ENCODE measurements at regions not wholly inside any gene's neighbourhood (a gene's known extent, or its start where the extent isn't known, plus 50 kb on each side); places are given as distances from the start of the nearest gene placed in this dataset.
"Not testable (repeated sequence)": the region's sequence is repeated elsewhere in the genome, so short reads cannot be mapped to it uniquely, and the experiment has no call there.

- no peak for DNase-seq
These were observed 626.6 kb downstream of the TMTC2 start for GRCh38 chr12:83313322-83313721.

DNA sequence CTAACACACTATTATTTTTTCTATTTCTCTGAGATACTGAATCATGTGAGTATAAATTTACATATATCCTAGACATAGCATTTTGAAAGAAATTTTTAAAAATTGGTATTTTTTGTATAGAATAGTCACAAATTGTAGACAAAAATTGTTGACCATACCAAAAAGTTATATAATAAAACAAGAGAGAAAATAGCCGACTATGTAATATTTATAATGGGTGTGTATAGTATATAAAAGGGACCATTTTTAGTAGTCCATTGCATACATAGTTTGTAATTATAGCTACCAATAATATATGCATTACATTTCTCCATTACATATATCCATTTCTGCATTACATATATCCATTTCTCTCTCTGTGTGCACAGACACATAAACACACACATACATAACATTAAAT is 590.2 kb downstream of the TMTC2 start:
- no peak for DNase-seq

- DNase-seq = no peak
These were observed 584.5 kb downstream of the TMTC2 start for GRCh38 chr12:83271201-83271600.

DNA sequence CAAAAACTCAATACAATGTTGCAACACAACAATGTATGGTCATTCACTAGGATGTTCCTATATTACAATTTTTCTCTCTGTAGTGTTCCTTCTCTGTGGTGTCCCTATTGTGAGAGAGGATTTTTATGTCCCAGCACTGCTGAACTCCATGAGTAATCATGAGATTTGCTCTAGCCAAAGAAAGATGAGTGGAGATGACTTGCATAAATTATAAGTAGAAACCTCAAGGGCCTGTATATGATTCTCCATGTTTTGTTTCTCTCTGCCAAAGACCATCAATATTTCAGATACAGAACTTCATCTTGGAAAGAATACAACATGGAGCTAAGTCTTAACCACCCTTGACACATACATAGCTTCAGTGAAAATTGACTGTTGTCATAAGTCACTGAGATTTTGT is 579.1 kb downstream of the TMTC2 start:
- no peak for DNase-seq

GRCh38 chr12:83261998-83262397 is 575.3 kb downstream of the TMTC2 start:
- no peak for DNase-seq

DNA sequence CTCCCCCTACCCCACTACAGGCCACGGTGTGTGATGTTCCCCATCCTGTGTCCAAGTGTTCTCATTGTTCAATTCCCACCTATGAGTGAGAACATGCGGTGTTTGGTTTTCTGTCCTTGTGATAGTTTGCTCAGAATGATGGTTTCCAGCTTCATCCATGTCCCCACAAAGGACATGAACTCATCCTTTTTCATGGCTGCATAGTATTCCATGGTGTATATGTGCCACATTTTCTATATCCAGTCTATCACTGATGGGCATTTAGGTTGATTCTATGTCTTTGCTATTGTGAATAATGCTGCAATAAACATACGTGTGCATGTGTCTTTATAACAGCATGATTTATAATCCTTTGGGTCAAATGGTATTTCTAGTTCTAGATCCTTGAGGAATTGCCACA is 573.4 kb downstream of the TMTC2 start:
- not testable (repeated sequence) for DNase-seq

DNA sequence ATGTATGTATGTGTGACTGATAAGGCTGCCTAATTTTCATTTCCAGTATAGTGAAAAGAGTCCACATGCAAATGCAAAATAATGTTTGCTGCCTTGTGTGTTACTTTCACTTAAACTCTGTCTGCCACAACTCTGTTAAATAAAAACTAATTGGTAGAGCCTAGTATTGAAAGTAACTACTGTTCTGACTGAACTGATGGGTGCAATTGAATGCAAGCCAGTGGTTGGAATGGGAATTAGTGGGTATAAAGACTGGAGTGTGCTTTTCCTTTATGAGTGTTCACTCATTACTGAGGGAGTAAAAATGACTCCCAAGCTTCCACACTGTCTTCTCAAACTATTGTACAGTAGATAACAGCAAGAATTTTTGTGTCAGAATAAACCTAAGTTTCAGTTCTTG is 571.0 kb downstream of the TMTC2 start:
- no peak for DNase-seq

GRCh38 chr12:83256562-83256961 is 569.9 kb downstream of the TMTC2 start:
- no peak for DNase-seq

GRCh38 chr12:83250866-83251265 is 564.2 kb downstream of the TMTC2 start:
- no peak for DNase-seq

GRCh38 chr12:83245156-83245555 is 558.5 kb downstream of the TMTC2 start:
- no peak for DNase-seq

- DNase-seq = no peak
These were observed 557.3 kb downstream of the TMTC2 start for GRCh38 chr12:83244001-83244400.

- not testable (repeated sequence) for DNase-seq
These were observed 547.3 kb downstream of the TMTC2 start for GRCh38 chr12:83233987-83234386.

GRCh38 chr12:83226960-83227359 is 540.3 kb downstream of the TMTC2 start:
- DNase-seq = not testable (repeated sequence)

- no peak for DNase-seq
These were observed 539.1 kb downstream of the TMTC2 start for GRCh38 chr12:83225806-83226205.

- DNase-seq = no peak
These were observed 537.3 kb downstream of the TMTC2 start for GRCh38 chr12:83224012-83224411.

DNA sequence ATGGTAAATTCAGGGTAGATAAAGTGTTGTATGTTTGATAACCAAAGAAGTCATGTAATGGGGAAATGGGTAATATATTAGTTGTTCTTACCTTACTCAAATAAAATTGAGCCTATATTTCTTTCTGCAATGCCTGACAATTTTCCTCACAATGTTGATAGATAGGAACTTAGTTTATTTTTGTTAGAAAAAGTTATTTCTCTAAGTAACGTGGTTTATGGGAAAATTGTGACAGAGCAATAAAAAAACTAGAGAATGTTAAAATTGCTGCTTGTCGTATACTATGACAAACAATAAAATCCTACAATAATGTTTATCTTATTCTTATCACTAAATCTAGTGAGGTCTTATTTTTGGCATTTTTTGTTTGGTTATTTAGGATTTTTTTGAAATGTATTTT is 534.1 kb downstream of the TMTC2 start:
- DNase-seq = no peak

DNA sequence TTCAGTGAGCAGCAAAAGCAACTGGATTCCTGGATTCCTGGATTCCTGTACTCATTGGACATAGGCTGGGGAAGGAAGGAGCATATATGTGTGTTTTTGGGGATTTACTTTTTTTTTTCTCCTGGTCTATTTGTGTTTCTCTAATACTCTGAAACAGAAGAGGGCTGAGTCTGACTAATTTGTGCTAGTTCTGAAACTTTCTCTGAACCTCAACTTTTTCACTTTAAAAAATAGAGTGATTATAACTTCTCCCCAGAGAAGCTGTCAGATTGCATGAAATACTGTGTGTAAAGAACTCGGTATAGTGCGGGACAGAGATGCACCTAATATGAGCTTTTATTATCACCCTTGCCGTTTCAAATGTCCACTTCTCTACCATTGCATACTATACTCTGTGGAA is 529.5 kb downstream of the TMTC2 start:
- DNase-seq = no peak

GRCh38 chr12:83214185-83214584 is 527.5 kb downstream of the TMTC2 start:
- DNase-seq = no peak

DNA sequence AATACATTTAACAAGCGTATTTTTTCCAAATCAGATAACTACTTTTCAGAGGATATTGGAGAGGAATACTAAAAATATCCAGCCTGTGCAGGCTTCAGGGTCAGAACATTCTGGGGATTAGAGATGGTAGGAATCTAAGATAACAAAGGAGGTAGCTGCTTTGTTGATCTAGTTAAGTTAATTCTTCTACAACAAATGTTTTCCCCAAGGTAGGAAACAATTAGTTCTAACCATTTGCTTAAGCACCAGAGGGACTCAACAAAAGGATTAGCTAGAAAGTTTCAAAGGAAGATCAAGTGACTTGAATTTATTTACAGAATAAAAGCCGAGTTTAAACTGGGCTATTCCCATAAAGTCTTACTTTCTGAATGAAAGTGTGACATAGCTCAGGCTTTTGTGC is 524.2 kb downstream of the TMTC2 start:
- no peak for DNase-seq

GRCh38 chr12:83199069-83199468 is 512.4 kb downstream of the TMTC2 start:
- DNase-seq = no peak

DNA sequence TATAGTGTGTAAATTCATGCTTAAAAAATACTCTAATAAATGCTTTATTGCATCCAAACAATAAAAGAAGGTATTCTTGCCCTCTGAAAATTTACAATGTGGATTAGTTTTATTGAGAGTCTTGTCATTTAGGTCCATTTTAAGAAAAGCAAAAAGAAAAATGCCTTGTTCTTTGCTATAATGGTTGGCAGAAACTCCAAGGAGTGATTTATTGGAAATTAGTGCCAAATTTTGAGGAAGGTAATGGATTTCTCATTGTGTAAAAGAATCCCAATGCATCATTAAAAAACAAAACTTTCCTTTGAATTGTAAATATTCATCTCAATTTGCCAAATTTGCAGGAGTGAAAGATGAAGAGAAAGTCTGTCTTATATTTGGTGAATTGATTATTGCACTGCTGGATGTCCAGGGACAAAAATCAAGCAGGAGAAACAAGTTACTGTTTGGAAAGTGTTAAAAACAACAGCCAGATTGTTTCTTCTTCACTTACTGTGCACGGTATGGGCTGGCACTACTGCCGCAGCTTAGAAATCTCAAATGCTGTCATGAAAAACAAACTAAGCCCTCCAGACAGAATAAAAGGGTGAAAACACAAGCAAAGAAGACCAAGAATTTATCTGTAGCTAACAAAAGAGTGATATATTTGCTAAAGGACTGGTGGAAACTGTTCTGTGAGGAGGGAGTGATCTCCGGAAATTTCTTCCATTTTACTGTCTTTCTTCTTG is 511.7 kb downstream of the TMTC2 start:
- no peak for DNase-seq

DNA sequence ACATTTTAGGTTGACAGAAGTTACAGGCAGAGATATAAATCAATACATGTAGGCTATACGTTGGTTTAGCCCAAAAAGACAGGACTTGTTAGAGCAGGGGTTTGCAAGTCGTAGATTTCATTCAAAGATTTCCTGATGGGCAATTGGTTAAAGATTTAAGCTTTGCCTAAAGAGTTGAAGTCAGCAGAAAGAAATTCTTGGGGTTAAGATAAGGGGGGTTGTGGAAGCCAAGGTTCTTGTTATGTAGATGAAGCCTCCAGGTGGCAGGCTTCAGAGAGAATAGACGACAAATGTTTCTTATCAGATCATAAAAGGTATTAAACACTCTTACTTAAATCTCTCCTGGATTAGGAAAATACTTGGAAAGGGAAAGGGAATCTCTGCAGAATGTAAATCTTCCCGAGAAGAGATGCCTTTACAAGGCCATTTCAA is 510.8 kb downstream of the TMTC2 start:
- DNase-seq = no peak

DNA sequence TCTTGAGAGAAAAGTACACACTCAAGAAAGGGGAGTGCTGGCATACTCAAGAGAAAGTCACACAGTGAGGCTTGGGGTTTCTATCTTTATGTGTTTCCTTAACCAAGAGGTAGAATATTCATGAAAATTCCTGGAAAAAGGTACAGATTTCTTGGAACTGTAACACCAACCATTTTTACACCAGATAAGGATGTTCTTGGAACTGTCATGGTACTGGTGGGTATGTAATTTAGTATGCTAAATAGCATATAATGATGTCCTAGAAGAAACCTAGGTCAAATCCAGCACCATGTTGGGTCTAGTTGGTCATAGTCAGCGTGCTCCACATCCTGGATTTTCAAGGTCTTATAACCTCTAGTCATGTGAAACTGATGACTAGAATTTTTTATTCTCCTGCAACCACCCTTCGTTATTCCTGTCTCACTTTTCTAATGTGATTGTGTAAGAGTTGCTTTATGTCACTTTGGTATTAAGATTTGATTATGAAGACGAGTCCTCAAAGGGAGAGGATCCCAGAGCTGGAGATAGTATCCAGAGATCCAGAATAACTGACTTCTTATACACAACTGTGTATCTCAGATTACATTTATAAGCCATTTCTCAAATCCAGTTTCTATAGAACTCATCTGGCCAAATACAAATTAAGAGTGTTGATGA is 510.1 kb downstream of the TMTC2 start:
- DNase-seq = no peak

DNA sequence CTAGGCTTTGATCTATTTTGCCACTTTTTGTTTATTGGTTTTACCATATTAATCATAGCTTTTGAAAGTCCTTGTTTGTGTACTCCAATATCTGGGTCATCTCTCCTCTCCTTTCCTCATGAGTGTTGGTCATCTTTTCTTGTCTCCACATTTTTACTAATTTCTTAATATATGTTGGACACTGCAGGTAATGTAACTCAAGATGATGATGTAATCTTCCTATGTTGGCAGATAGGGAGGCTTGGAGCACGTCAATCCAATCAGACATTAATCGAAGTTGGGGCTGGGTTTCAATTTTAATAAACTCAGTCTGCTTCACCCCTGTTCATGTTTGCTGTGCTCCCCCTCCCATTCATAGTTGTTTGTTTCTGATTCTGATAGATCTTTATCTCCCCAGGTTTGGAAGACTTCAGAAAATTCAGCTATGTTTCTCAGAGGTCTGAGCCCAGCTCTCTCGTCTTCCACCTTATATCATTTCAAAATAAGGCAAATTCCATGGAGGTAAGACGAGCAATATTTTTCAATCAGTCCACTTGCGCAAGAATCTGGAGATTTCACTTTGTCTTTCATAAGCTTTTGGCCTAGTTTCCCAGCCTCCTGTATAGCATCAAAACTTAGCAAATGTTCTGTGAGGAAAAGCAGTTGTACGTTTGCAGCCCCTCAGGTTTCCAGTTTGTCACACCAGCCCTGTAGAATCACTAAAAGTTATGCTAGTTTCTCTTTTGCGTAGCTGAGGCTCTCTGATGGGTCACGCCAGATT is 504.1 kb downstream of the TMTC2 start:
- no peak for DNase-seq
